ENCODE measurements at regions not wholly inside any gene's neighbourhood (a gene's known extent, or its start where the extent isn't known, plus 50 kb on each side); places are given as distances from the start of the nearest gene placed in this dataset.

GRCh38 chr16:79334127-79334526, 266.4 kb downstream of the MAF start:
- DNase-seq: no peak

GRCh38 chr16:79331066-79331465, 269.5 kb downstream of the MAF start:
- DNase-seq: no peak

GRCh38 chr16:79329967-79330366, 270.6 kb downstream of the MAF start:
- DNase-seq: no peak

- peak in 1 of 3 donors; percentile 35 for DNase-seq
These were observed 271.4 kb downstream of the MAF start for GRCh38 chr16:79329166-79329521.

- DNase-seq: no peak
These were observed 272.0 kb downstream of the MAF start for GRCh38 chr16:79328402-79329165.

- no peak for DNase-seq
These were observed 272.7 kb downstream of the MAF start for GRCh38 chr16:79327836-79328235.

- no peak for DNase-seq
These were observed 274.0 kb downstream of the MAF start for GRCh38 chr16:79326549-79326948.

GRCh38 chr16:79325226-79325945, 275.2 kb downstream of the MAF start:
- DNase-seq: no peak

GRCh38 chr16:79320956-79321355, 279.6 kb downstream of the MAF start:
- peak in 2 of 3 donors; percentile 47 to 60 for DNase-seq

- peak in 1 of 3 donors; percentile 32 for DNase-seq
These were observed 282.2 kb downstream of the MAF start for GRCh38 chr16:79318143-79318899.

GRCh38 chr16:79317521-79317920, 283.0 kb downstream of the MAF start:
- DNase-seq: no peak

GRCh38 chr16:79317026-79317425, 283.5 kb downstream of the MAF start:
- DNase-seq: no peak

- no peak for DNase-seq
These were observed 284.5 kb downstream of the MAF start for GRCh38 chr16:79316004-79316458.

GRCh38 chr16:79312502-79312901, 288.0 kb downstream of the MAF start:
- no peak for DNase-seq

- DNase-seq: peak in 1 of 3 donors; percentile 49
These were observed 289.8 kb downstream of the MAF start for GRCh38 chr16:79310710-79311109.

- DNase-seq: no peak
These were observed 290.9 kb downstream of the MAF start for GRCh38 chr16:79309606-79310005.

- peak in 1 of 3 donors; percentile 35 for DNase-seq
These were observed 293.3 kb downstream of the MAF start for GRCh38 chr16:79307214-79307613.

GRCh38 chr16:79305074-79305473, 295.5 kb downstream of the MAF start:
- no peak for DNase-seq

GRCh38 chr16:79303959-79304387, 296.6 kb downstream of the MAF start:
- DNase-seq: peak; percentile 66 to 93 (median 83)

- DNase-seq: no peak
These were observed 297.3 kb downstream of the MAF start for GRCh38 chr16:79303206-79303605.

- DNase-seq: no peak
These were observed 297.8 kb downstream of the MAF start for GRCh38 chr16:79302731-79303130.

- no peak for DNase-seq
These were observed 299.5 kb downstream of the MAF start for GRCh38 chr16:79301051-79301450.

Data from muscle of back (tissue), 3 donors.